GM12873 (cell line): ENCODE measurements at regions not wholly inside any gene's neighbourhood (a gene's known extent, or its start where the extent isn't known, plus 50 kb on each side); places are given as distances from the start of the nearest gene placed in this dataset.

Source experiments
- TF ChIP-seq, protein P1 (sequence below): IDR thresholded peaks from 2 replicates; pipeline ENCODE4 v1.5.1; 2012; ENCODE audit warnings: low read depth, mild to moderate bottlenecking, moderate library complexity, low read length, control low read depth; ENCODE audit not compliant: insufficient read depth; ENCODE audit errors: missing control alignments

DNA sequence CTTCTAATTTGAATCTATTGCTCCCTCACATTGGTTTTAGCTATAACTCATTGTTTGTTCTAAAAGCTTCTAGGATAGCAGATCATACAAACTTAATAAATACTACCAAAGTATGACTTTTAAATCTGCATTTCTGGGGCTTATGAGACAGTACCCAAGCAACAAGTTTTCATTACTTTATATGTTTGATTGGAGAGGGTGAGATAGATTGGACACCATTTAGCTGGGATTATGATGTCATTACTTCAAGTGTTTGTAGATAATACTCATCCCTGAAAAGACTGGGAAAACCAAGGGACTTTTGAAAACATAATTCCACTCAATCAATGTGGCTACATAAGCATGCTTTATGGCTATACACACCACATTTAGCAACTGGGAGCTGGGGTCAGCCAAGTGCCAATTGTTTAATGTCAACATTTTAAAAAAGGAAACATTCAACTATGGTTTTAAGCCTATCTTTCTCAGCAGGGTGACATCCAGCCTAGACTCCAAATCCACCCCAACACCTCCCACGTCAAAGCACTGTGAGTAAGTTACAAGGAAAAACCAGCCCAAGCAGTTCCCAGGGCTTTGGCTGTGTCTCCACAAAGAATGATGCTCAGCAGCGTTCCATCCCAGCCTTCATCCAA, 119.9 kb downstream of the ETAA1 start:
- TF ChIP-seq, protein P1, sequence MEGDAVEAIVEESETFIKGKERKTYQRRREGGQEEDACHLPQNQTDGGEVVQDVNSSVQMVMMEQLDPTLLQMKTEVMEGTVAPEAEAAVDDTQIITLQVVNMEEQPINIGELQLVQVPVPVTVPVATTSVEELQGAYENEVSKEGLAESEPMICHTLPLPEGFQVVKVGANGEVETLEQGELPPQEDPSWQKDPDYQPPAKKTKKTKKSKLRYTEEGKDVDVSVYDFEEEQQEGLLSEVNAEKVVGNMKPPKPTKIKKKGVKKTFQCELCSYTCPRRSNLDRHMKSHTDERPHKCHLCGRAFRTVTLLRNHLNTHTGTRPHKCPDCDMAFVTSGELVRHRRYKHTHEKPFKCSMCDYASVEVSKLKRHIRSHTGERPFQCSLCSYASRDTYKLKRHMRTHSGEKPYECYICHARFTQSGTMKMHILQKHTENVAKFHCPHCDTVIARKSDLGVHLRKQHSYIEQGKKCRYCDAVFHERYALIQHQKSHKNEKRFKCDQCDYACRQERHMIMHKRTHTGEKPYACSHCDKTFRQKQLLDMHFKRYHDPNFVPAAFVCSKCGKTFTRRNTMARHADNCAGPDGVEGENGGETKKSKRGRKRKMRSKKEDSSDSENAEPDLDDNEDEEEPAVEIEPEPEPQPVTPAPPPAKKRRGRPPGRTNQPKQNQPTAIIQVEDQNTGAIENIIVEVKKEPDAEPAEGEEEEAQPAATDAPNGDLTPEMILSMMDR, result no peak

DNA sequence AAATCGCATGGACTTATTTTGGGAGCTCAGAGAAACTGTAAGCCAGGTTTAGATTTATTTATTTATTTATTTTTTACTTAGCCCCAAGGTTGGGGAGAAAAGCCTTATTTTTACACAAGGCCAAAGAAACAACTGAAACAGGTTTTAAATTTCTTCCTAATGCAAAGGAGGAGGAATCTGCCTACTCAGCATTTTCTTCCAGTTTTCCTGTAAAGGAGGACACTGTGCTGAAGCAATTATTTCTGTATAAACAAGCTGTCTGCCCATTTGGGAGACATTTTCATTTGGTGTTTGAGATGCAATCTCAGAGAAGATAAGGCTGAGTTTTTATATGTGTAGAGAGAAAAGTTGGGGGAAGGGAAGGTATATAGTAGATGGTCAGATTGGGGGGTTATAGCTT, 125.0 kb downstream of the ETAA1 start:
- TF ChIP-seq, protein P1, result no peak

DNA sequence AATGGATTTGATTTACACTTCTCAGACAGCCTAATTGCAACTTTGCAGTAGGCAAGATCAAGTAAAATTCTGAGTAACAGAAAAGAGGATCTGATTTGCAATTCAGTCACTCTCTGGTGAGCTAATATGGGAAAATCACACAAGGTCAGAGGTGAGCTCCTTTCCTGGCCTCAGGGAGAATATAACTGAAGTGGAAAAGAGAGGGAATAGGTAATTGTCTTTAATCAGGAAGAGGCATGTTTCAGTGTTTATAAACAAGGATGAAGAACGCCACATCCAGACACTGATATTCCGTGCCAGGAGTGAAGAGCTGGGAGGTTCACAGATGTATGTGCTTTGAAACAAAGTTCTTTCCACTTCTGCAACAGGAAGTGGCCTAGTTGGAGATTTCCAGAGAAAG, 127.1 kb downstream of the ETAA1 start:
- TF ChIP-seq, protein P1, result no peak

DNA sequence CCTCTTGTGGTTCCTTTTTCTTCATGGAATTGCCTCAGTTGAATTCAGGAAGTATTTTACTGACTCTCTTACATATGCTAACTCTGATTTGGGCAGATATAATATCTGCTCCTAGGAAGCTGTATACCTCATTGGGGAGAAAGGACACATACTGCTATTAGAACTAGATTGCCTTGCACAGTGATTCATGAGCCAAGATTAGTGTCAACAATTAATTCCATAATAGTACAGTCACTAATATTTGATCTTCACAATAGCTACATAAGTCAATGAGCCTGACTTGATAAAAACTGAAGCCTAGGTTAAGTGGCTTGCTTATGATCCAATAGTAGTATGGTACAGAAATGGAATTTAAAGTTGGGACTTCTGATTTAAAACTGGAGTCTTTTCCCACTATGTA, 127.6 kb downstream of the ETAA1 start:
- TF ChIP-seq, protein P1, result no peak

DNA sequence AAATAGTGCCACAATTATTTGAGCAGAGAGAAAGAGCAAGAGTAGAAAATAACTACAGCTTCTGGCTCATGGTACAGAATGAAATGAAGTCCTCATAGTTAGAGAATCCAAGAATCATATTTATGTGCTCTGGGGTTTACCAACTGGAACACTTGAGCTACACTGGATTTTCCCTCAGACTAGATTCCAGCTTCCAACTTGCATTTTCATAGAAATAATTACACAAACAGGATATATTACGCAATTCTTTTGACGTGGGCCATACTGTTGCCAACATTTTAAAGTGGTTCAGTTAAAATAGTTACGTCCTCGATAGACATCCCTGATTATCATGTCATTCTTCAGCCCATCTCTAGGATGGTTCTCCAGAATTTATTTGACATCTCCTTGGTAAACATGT, 129.2 kb downstream of the ETAA1 start:
- TF ChIP-seq, protein P1, result no peak

DNA sequence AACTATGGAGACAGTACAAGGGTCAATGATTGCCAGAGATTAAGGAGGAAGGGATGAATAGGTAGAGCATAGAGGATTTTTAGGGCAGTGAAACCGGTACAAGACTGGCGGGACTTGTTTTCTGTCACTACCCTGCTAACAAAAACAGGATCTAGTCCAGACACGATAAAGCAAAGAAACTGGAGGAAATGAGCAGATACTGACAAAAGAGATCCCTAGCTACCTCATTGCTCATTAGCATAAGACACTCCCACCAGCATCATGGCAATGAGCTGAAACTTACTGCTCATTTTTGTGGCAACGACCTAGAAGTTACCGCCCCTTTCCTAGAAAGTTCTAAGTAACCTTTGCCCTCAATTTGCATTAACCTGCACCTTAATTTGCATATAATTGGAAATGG, 131.2 kb downstream of the ETAA1 start:
- TF ChIP-seq, protein P1, result no peak

DNA sequence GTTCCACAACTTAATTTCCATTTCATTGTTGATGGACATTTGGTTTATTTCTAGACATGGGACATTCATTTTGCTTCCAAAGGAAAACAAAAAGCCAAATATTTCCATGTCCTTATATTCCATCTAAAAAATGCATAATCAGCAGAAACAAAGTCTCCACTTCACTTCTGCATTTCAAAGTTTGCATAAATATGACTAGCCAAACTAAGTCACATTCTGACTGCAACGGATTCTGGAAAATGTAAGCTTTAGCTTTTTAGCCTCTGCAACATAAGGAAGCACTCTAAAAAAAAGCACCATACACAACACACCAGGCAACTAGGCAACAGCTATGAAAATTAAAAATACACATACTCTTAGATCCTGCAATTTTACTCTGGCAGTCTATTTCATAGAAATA, 135.3 kb downstream of the ETAA1 start:
- TF ChIP-seq, protein P1, result no peak
